ENCODE measurements at regions not wholly inside any gene's neighbourhood (a gene's known extent, or its start where the extent isn't known, plus 50 kb on each side); places are given as distances from the start of the nearest gene placed in this dataset.

DNA sequence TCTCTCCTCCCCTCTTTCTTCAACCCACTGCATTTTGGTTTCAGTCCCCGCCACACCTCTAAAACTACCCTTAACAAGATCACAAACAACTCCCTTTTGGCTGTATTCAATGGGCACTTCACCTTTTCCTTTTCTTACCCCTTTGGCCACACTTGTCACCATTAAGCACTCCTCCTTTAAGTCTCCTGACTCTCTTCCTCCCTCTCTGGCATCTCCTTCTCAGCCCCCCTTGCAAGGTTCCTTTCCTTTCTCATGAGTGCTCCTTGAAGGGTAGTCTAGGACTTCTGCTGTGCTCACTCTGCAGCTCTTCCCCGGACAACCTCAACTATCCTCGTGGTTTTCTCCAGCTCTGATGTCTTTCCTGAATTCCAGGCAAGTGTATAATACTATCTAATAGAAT lies 103.7 kb downstream of the RPL22L1 start:
- in situ Hi-C loops (cut with HindIII; ENCODE audit: low sequenced_read_pairs), result no loop called here
- TF ChIP-seq, protein P1, sequence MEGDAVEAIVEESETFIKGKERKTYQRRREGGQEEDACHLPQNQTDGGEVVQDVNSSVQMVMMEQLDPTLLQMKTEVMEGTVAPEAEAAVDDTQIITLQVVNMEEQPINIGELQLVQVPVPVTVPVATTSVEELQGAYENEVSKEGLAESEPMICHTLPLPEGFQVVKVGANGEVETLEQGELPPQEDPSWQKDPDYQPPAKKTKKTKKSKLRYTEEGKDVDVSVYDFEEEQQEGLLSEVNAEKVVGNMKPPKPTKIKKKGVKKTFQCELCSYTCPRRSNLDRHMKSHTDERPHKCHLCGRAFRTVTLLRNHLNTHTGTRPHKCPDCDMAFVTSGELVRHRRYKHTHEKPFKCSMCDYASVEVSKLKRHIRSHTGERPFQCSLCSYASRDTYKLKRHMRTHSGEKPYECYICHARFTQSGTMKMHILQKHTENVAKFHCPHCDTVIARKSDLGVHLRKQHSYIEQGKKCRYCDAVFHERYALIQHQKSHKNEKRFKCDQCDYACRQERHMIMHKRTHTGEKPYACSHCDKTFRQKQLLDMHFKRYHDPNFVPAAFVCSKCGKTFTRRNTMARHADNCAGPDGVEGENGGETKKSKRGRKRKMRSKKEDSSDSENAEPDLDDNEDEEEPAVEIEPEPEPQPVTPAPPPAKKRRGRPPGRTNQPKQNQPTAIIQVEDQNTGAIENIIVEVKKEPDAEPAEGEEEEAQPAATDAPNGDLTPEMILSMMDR (IDR thresholded peaks at IDR 0.05; ENCODE audit: low read depth, low read length), result no peak
- H3K4me3 ChIP-seq (ENCODE audit: low read depth, low read length), result no peak overlapping the region
- no peak for DNase-seq (ENCODE audit: low read depth, low spot score)

DNA sequence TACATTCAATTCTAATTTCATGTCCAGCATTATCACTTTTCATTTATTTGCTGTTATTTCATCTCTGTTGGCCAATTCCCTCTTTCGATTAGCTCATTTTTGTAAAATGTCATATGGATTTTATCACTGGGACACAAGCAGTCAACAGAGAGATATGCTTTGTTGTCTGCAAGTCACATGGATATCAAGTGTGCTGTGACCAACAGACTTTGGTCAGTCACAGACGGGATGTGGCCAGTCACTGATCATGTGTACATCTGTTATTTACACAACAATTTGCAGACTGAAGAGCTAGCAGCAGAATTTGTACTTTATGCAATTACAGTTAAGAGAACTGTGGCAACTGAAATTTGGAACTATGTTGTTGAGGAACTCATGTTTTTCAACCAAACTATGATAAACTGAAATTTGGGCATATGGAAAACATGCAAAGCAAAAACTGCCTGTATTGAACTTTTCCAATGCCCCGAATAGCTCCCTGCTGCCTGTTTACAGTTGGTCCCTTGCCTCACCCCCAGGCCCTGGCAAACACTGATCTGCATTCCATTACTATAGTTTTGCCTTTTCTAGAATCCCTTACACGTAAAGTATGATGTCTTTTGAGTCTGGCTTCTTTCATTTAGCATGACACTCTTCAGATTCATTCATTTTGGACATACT lies 104.4 kb downstream of the RPL22L1 start:
- TF ChIP-seq, protein P1 (IDR thresholded peaks at IDR 0.05; ENCODE audit: low read depth, low read length), result no peak
- in situ Hi-C loops (cut with HindIII; ENCODE audit: low sequenced_read_pairs), result no loop called here
- no peak for DNase-seq (ENCODE audit: low read depth, low spot score)
- no peak overlapping the region for H3K4me3 ChIP-seq (ENCODE audit: low read depth, low read length)

DNA sequence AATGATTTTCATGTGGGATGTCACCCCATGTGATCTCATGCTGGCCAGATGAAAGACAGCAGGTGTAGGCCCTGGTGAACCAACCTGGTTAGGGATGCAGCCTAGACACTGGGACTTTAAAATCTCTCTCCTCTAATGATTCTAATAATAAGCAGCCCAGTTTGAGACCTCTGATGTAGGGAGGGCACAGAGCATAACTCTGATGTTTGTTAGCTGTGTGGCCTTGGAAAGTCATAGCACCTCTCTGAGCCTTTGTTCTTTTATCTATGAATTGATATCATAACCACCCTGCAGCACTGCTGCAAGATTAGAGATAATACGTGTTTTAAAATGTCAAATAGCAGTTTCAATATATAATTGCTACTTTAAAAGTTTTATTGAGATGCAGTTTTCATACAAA lies 106.0 kb downstream of the RPL22L1 start:
- TF ChIP-seq, protein P1 (IDR thresholded peaks at IDR 0.05; ENCODE audit: low read depth, low read length), result no peak
- in situ Hi-C loops (cut with HindIII; ENCODE audit: low sequenced_read_pairs), result no loop called here
- H3K4me3 ChIP-seq (ENCODE audit: low read depth, low read length), result no peak overlapping the region
- DNase-seq (ENCODE audit: low read depth, low spot score), result no peak

DNA sequence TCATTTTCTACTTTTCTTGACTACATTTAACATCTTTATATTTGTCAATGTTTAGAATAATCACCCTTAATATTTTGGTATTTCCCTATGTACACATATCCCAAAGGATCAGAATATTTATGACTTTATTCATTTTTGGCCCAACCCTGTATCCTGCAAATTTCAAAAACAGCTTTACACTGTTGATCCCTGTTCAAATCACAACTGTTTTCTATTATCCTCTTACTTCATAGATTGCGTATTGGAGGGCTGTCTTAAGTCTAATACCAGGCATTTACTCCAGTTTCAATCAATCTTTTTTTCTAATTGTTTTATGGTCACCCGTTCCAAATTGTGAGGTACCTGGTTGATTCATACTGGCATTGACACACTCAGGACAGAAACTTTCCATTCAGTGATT lies 107.9 kb downstream of the RPL22L1 start:
- TF ChIP-seq, protein P1 (IDR thresholded peaks at IDR 0.05; ENCODE audit: low read depth, low read length), result no peak
- DNase-seq (ENCODE audit: low read depth, low spot score), result no peak
- in situ Hi-C loops (cut with HindIII; ENCODE audit: low sequenced_read_pairs), result no loop called here
- no peak overlapping the region for H3K4me3 ChIP-seq (ENCODE audit: low read depth, low read length)

DNA sequence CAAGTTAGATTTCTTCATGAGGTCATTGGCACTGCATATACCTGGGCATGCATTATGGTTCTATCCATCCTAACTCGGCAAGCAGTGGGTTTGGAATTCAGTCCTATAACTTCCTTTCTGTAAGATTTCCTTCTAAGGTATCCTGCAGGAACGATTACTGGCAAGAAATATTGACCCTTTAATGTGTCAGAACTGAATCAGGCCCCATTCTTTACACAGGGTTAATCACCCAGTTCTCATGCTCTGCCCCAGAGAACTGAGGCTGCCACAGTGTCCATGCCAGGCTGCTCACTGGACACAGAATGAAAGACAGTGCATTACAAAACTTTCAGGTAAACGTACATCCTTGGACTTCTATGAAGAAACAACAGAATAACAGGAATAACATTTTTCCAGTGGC lies 108.9 kb downstream of the RPL22L1 start:
- in situ Hi-C loops (cut with HindIII; ENCODE audit: low sequenced_read_pairs), result no loop called here
- TF ChIP-seq, protein P1 (IDR thresholded peaks at IDR 0.05; ENCODE audit: low read depth, low read length), result no peak
- no peak overlapping the region for H3K4me3 ChIP-seq (ENCODE audit: low read depth, low read length)
- DNase-seq (ENCODE audit: low read depth, low spot score), result no peak

DNA sequence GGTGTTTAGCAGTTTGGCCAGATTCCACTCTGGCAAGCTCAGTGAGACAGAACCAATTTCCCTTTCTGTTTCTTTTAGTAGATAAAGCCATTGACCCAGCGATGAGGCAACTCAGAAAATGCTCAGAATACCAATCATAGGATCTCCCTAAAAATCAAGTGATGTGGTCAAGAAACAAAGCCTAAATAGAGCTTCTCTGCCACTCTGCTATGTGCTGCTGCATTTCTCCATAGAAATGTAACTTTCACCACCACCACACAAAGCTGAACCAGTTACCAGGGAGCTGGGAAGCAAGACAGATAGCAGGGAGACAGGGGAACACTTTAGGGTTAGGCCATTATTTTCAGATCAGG lies 109.8 kb downstream of the RPL22L1 start:
- DNase-seq (ENCODE audit: low read depth, low spot score), result peak; percentile 38
- TF ChIP-seq, protein P1 (IDR thresholded peaks at IDR 0.05; ENCODE audit: low read depth, low read length), result no peak
- in situ Hi-C loops (cut with HindIII; ENCODE audit: low sequenced_read_pairs), result no loop called here
- no peak overlapping the region for H3K4me3 ChIP-seq (ENCODE audit: low read depth, low read length)

All from astrocyte of the spinal cord (primary cell).